Endothelial cell (in vitro differentiated cells): ENCODE measurements at regions not wholly inside any gene's neighbourhood (a gene's known extent, or its start where the extent isn't known, plus 50 kb on each side); places are given as distances from the start of the nearest gene placed in this dataset.

Experiments
- DNase-seq: peaks from one replicate; pipeline ENCODE4 v3.0.0; 2021; ENCODE audit warnings: low spot score
- H3K27ac Mint-ChIP-seq: one replicate; pipeline ENCODE4 v1.8.0; 2021; ENCODE audit warnings: mixed read lengths, inconsistent platforms; ENCODE audit not compliant: unreplicated experiment
- H3K27me3 Mint-ChIP-seq: one replicate; pipeline ENCODE4 v1.8.0; 2021; ENCODE audit warnings: mild to moderate bottlenecking, moderate library complexity, mixed read lengths, inconsistent platforms; ENCODE audit not compliant: unreplicated experiment
- H3K36me3 Mint-ChIP-seq: one replicate; pipeline ENCODE4 v1.8.0; 2021; ENCODE audit warnings: mild to moderate bottlenecking, low read depth, mixed read lengths, inconsistent platforms; ENCODE audit not compliant: unreplicated experiment
- H3K4me1 Mint-ChIP-seq: one replicate; pipeline ENCODE4 v1.8.0; 2021; ENCODE audit warnings: mild to moderate bottlenecking, mixed read lengths, inconsistent platforms; ENCODE audit not compliant: unreplicated experiment
- H3K4me3 Mint-ChIP-seq: one replicate; pipeline ENCODE4 v1.8.0; 2021; ENCODE audit warnings: mild to moderate bottlenecking, mixed read lengths, inconsistent platforms; ENCODE audit not compliant: unreplicated experiment
- H3K9me3 Mint-ChIP-seq: one replicate; pipeline ENCODE4 v1.8.0; 2021; ENCODE audit warnings: mixed read lengths, inconsistent platforms; ENCODE audit not compliant: unreplicated experiment
- CTCF ChIP-seq: fragments of 200-600 bp; sonication (generic); IDR thresholded peaks from one replicate; pipeline ENCODE4 v1.5.0; 2021; ENCODE audit warnings: antibody characterized with exemption; ENCODE audit not compliant: unreplicated experiment

GRCh38 chr5:175820230-175820629 lies 51.1 kb upstream of the CPLX2 start:
- Mint-ChIP-seq H3K27me3 (peaks cover 11% of the 10 kb centered on the region), H3K4me3 (no peak overlapping the region), H3K27ac (no peak overlapping the region), H3K36me3 (no peaks in the 10 kb centered on the region), H3K9me3 (no peaks in the 10 kb centered on the region), H3K4me1 (no peaks in the 10 kb centered on the region)
- DNase-seq = no peak
- TF ChIP-seq CTCF = no peak
